C4-2B (cell line): ENCODE measurements at regions not wholly inside any gene's neighbourhood (a gene's known extent, or its start where the extent isn't known, plus 50 kb on each side); places are given as distances from the start of the nearest gene placed in this dataset.

Experiments used
- CTCF ChIP-seq: fragments of 450-650 bp; conservative IDR thresholded peaks from 2 replicates; pipeline ENCODE4 v1.5.1; 2017; ENCODE audit warnings: mild to moderate bottlenecking
- ZFX ChIP-seq: fragments of 450-650 bp; IDR thresholded peaks from 2 replicates; pipeline ENCODE4 v1.6.1; 2017

- TF ChIP-seq CTCF (no peak), ZFX (no peak)
Measured at GRCh38 chr1:199667089-199667488, 360.4 kb upstream of the NR5A2 start.
